H1 (cell line): ENCODE measurements at regions not wholly inside any gene's neighbourhood (a gene's known extent, or its start where the extent isn't known, plus 50 kb on each side); places are given as distances from the start of the nearest gene placed in this dataset.

Experiments used
- CTCF ChIA-PET: fragments of 300-600 bp; sonication (Branson Sonifier 250); formaldehyde crosslinking; loops from one replicate; lab custom pipeline; 2021; ENCODE audit not compliant: partially characterized antibody; lab: Charles Lee
- POLR2A ChIA-PET: fragments of 300-600 bp; sonication (Branson Sonifier 250); formaldehyde crosslinking; loops from one replicate; lab custom pipeline; 2021; ENCODE audit warnings: inconsistent platforms; ENCODE audit not compliant: partially characterized antibody; lab: Charles Lee
- DNase-seq, 2 experiments: peaks; one replicate each; pipeline versions ENCODE4 v3.0.0 to v3.0.0-alpha.2; 2010 to 2022; ENCODE audit warnings: low spot score in 2 of 2, low read depth in 1 of 2, mixed read lengths in 1 of 2
- FAIRE-seq: peaks from 2 replicates; lab custom pipeline; 2011; peaks lifted over from hg19 to GRCh38; lab: Jason Lieb, UNC
- H2AFZ ChIP-seq: 2 replicates; pipeline ENCODE4 v1.8.1; 2012; ENCODE audit warnings: low read length, inconsistent platforms
- H2AK5ac ChIP-seq: 2 replicates; pipeline ENCODE4 v1.6.1; 2013; ENCODE audit warnings: low read depth, low read length
- H2BK120ac ChIP-seq: replicated peaks from 2 replicates; pipeline ENCODE3; 2013; ENCODE audit warnings: low read depth, low read length, inconsistent platforms
- H2BK12ac ChIP-seq: 2 replicates; pipeline ENCODE4 v1.6.1; 2013; ENCODE audit warnings: low read depth, low read length
- H2BK15ac ChIP-seq: 2 replicates; pipeline ENCODE4 v1.6.1; 2013; ENCODE audit warnings: low read length
- H2BK20ac ChIP-seq: 2 replicates; pipeline ENCODE4 v1.6.1; 2013; ENCODE audit warnings: low read length
- H2BK5ac ChIP-seq: 2 replicates; pipeline ENCODE4 v1.6.1; 2013; ENCODE audit warnings: low read depth, low read length
- H3K14ac ChIP-seq: 2 replicates; pipeline ENCODE4 v1.6.1; 2013; ENCODE audit warnings: inconsistent platforms; ENCODE audit not compliant: insufficient read length
- H3K18ac ChIP-seq: 2 replicates; pipeline ENCODE4 v1.6.1; 2013; ENCODE audit warnings: low read length; ENCODE audit errors: extremely low read depth
- H3K23ac ChIP-seq: 2 replicates; pipeline ENCODE4 v1.6.1; 2013; ENCODE audit warnings: inconsistent platforms; ENCODE audit not compliant: insufficient read length
- H3K23me2 ChIP-seq: 2 replicates; pipeline ENCODE4 v1.6.1; 2013; ENCODE audit warnings: low read depth, low read length
- H3K27ac ChIP-seq: 2 replicates; pipeline ENCODE4 v1.6.1; 2011; ENCODE audit warnings: low read depth, low read length, inconsistent platforms
- H3K27me3 ChIP-seq, 4 experiments: replicated peaks in 1 of 4; 1 replicate in 1 of 4; 2 replicates in 3 of 4; pipeline versions ENCODE4 v1.6.1 to v1.8.1; 2011 to 2013; ENCODE audit warnings: low read length in 3 of 4, mild to moderate bottlenecking in 3 of 4, inconsistent platforms in 2 of 4, mixed read lengths in 2 of 4, moderate library complexity in 1 of 4; ENCODE audit not compliant: control insufficient read depth in 3 of 4, insufficient read depth in 3 of 4; ENCODE audit errors: extremely low read depth in 1 of 4
- H3K36me3 ChIP-seq, 4 experiments: 2 replicates each; pipeline versions ENCODE4 v1.6.1 to v1.8.1; 2011 to 2013; ENCODE audit warnings: mild to moderate bottlenecking in 4 of 4, low read length in 3 of 4, moderate library complexity in 2 of 4, control low read depth in 1 of 4, inconsistent platforms in 1 of 4; ENCODE audit not compliant: insufficient read depth in 4 of 4, control insufficient read depth in 2 of 4
- H3K4ac ChIP-seq: replicated peaks from 2 replicates; pipeline ENCODE3; 2013; ENCODE audit warnings: low read length, low read depth, mixed read lengths, inconsistent platforms; ENCODE audit not compliant: insufficient read length
- H3K4me1 ChIP-seq, 4 experiments: replicated peaks in 1 of 4; 1 replicate in 1 of 4; 2 replicates in 3 of 4; pipeline versions ENCODE4 v1.6.1 to v1.8.1; 2011 to 2013; ENCODE audit warnings: low read length in 3 of 4, inconsistent platforms in 2 of 4, mixed read lengths in 1 of 4; ENCODE audit not compliant: insufficient read depth in 4 of 4, control insufficient read depth in 3 of 4
- H3K4me2 ChIP-seq, 2 experiments: 2 replicates each; pipeline versions ENCODE4 v1.6.1 to v1.8.1; 2011 to 2013; ENCODE audit warnings: low read depth in 2 of 2, low read length in 2 of 2, control low read depth in 1 of 2, inconsistent platforms in 1 of 2, mild to moderate bottlenecking in 1 of 2; ENCODE audit not compliant: insufficient read depth in 1 of 2
- H3K4me3 ChIP-seq, 4 experiments: fragments of 200-600, 300-600 bp in 1 of 4; sonication (generic), shearing (Covaris generic), sonication (Bioruptor Twin) in 1 of 4; 2 replicates each; pipeline versions ENCODE4 v1.5.1 to v1.8.1; 2011 to 2016; ENCODE audit warnings: low read length in 4 of 4, low read depth in 3 of 4, control low read depth in 2 of 4, inconsistent platforms in 2 of 4, mild to moderate bottlenecking in 2 of 4, mixed read lengths in 1 of 4, moderate library complexity in 1 of 4; ENCODE audit not compliant: insufficient read depth in 2 of 4; ENCODE audit errors: extremely low read depth in 1 of 4
- H3K56ac ChIP-seq: replicated peaks from 2 replicates; pipeline ENCODE3; 2013; ENCODE audit warnings: low read depth, mild to moderate bottlenecking, mixed read lengths, low read length, inconsistent platforms; ENCODE audit not compliant: insufficient read length
- H3K79me1 ChIP-seq: 2 replicates; pipeline ENCODE4 v1.6.1; 2013; ENCODE audit warnings: low read depth, low read length, control low read depth
- H3K79me2 ChIP-seq, 2 experiments: 2 replicates each; pipeline versions ENCODE4 v1.6.1 to v1.8.1; 2012 to 2013; ENCODE audit warnings: low read length in 2 of 2, mild to moderate bottlenecking in 2 of 2, inconsistent platforms in 1 of 2; ENCODE audit not compliant: insufficient read depth in 2 of 2, control insufficient read depth in 1 of 2
- H3K9ac ChIP-seq, 4 experiments: replicated peaks in 1 of 4; 1 replicate in 1 of 4; 2 replicates in 3 of 4; pipeline versions ENCODE4 v1.6.1 to v1.8.1; 2011 to 2013; ENCODE audit warnings: low read depth in 3 of 4, low read length in 3 of 4, control low read depth in 2 of 4, mild to moderate bottlenecking in 2 of 4, moderate library complexity in 2 of 4, inconsistent platforms in 1 of 4; ENCODE audit errors: extremely low read depth in 1 of 4
- H3K9me3 ChIP-seq, 2 experiments: 2 replicates each; pipeline versions ENCODE4 v1.6.1 to v1.8.1; 2012 to 2013; ENCODE audit warnings: mild to moderate bottlenecking in 2 of 2, moderate library complexity in 2 of 2, control low read depth in 1 of 2, inconsistent platforms in 1 of 2, low read depth in 1 of 2, low read length in 1 of 2, mixed read lengths in 1 of 2; ENCODE audit not compliant: insufficient read depth in 2 of 2
- H4K20me1 ChIP-seq, 2 experiments: replicated peaks in 1 of 2; 2 replicates each; pipeline versions ENCODE3 to v1.8.1; 2011 to 2013; ENCODE audit warnings: inconsistent platforms in 2 of 2, low read length in 2 of 2, mild to moderate bottlenecking in 1 of 2; ENCODE audit not compliant: insufficient read depth in 2 of 2, control insufficient read depth in 1 of 2
- H4K5ac ChIP-seq: 2 replicates; pipeline ENCODE4 v1.6.1; 2013; ENCODE audit warnings: low read length, low read depth, mixed read lengths, inconsistent platforms; ENCODE audit not compliant: insufficient read length
- H4K8ac ChIP-seq: 2 replicates; pipeline ENCODE4 v1.8.0; 2013; ENCODE audit warnings: mild to moderate bottlenecking, moderate library complexity, low read length, inconsistent platforms; ENCODE audit not compliant: insufficient read depth; ENCODE audit errors: extremely low read depth
- H4K91ac ChIP-seq: replicated peaks from 2 replicates; pipeline ENCODE3; 2013; ENCODE audit warnings: low read length, mixed read lengths, inconsistent platforms; ENCODE audit not compliant: insufficient read length
- KDM1A ChIP-seq: fragments of 200-600, 300-600 bp; sonication (generic); IDR thresholded peaks from 2 replicates; pipeline ENCODE4 v1.7.1; 2016; ENCODE audit warnings: mild to moderate bottlenecking, low read length, borderline replicate concordance
- KDM4A ChIP-seq: IDR thresholded peaks from one replicate; pipeline ENCODE4 v1.7.1; 2012; ENCODE audit warnings: low read depth, mild to moderate bottlenecking, moderate library complexity, low read length, inconsistent platforms; ENCODE audit not compliant: severe bottlenecking
- MAFK ChIP-seq: IDR thresholded peaks from 2 replicates; pipeline ENCODE4 v1.6.1; 2012; ENCODE audit warnings: low read depth, mild to moderate bottlenecking, improper control_type of control experiment, low read length
- WGBS, 2 experiments: shearing (Covaris generic) in 1 of 2; methylation state at CpG; one replicate each; pipeline versions ENCODE4 v1.1.6 to v1.1.7; 2013 to 2015; ENCODE audit warnings: low lambda C conversion rate in 2 of 2, mixed read lengths in 2 of 2, inconsistent platforms in 1 of 2, low coverage in 1 of 2, missing lambda C conversion rate in 1 of 2; ENCODE audit not compliant: insufficient replicate concordance in 2 of 2, insufficient coverage in 1 of 2, insufficient read length in 1 of 2; ENCODE audit errors: extremely low coverage in 1 of 2, missing lambda C conversion rate in 1 of 2; 5-methylcytosine and 5-hydroxymethylcytosine counted together

GRCh38 chr6:78666764-78667163 lies 200.6 kb upstream of the IRAK1BP1 start:
- TF ChIP-seq KDM1A = no peak
- TF ChIP-seq MAFK = 0 out of 2 replicates have a peak, but pooled peaks have one; percentile 27
- TF ChIP-seq KDM4A = no peak
- Histone ChIP-seq H3K14ac (no peak overlapping the region), H3K9ac (no peak overlapping the region), H2AK5ac (no peak overlapping the region), H3K23ac (no peak overlapping the region), H3K4me2 (no peak overlapping the region), H4K5ac (no peak overlapping the region), H4K8ac (no peak overlapping the region), H2BK12ac (no peak overlapping the region), H3K9me3 (no peaks in the 10 kb centered on the region), H2BK20ac (no peak overlapping the region), H3K4ac (no peak overlapping the region), H3K23me2 (peaks cover 2% of the 10 kb centered on the region; the same call in 1 of the 2 replicates), H2AFZ (no peak overlapping the region), H3K4me1 (peaks cover 0 to 9% (median 1%) of the 10 kb centered on the region in 4 experiments; a peak in 2 of 7 replicates), H2BK5ac (no peak overlapping the region), H2BK15ac (no peak overlapping the region), H3K79me2 (no peaks in the 10 kb centered on the region), H4K91ac (no peak overlapping the region), H3K27ac (no peak overlapping the region), H4K20me1 (peaks cover 0 to 1% of the 10 kb centered on the region in 2 experiments), H3K18ac (no peak overlapping the region), H3K4me3 (no peak overlapping the region), H3K56ac (no peak overlapping the region), H3K27me3 (no peaks in the 10 kb centered on the region), H3K79me1 (no peaks in the 10 kb centered on the region), H3K36me3 (no peaks in the 10 kb centered on the region), H2BK120ac (no peak overlapping the region)
- CTCF ChIA-PET = no interaction called here
- FAIRE-seq (no peak), DNase-seq (no peak)
- POLR2A ChIA-PET = no interaction called here
- 100% methylated on average over 1 of the region's 1 CpG; no CpG with 5 or more reads in 1 of the 2 experiments for WGBS, 2 experiments
